Activated CD4-positive, alpha-beta T cell treated with anti-CD3 and anti-CD28 coated beads for 36 hours (primary cell): ENCODE measurements at regions not wholly inside any gene's neighbourhood (a gene's known extent, or its start where the extent isn't known, plus 50 kb on each side); places are given as distances from the start of the nearest gene placed in this dataset.

Experiments used
- ATAC-seq: fragments of 200-7000 bp; cut with Tn5 transposase; one replicate; pipeline ENCODE4 v1.10.0; 2021; ENCODE audit warnings: mild to moderate bottlenecking, moderate library complexity
- CTCF ChIA-PET: fragments of 350-600 bp; sonication (Branson Sonifier 250); formaldehyde crosslinking; loops from one replicate; lab custom pipeline; 2021; ENCODE audit warnings: antibody characterized with exemption; lab: Charles Lee
- POLR2A ChIA-PET: fragments of 350-600 bp; sonication (Branson Sonifier 250); formaldehyde crosslinking; loops from one replicate; lab custom pipeline; 2021; ENCODE audit warnings: antibody characterized with exemption, inconsistent platforms; lab: Charles Lee
- DNase-seq: peaks from one replicate; pipeline ENCODE4 v3.0.0-alpha.2; 2020
- H3K27ac Mint-ChIP-seq: one replicate; pipeline ENCODE4 v1.8.0; 2021; ENCODE audit warnings: mixed read lengths
- H3K27me3 Mint-ChIP-seq: one replicate; pipeline ENCODE4 v1.8.0; 2021; ENCODE audit warnings: mixed read lengths
- H3K36me3 Mint-ChIP-seq: one replicate; pipeline ENCODE4 v1.8.0; 2021; ENCODE audit warnings: low read depth, mixed read lengths
- H3K4me1 Mint-ChIP-seq: one replicate; pipeline ENCODE4 v1.8.0; 2021; ENCODE audit warnings: mixed read lengths
- H3K4me3 Mint-ChIP-seq: one replicate; pipeline ENCODE4 v1.8.0; 2021; ENCODE audit warnings: mild to moderate bottlenecking, moderate library complexity, mixed read lengths
- H3K9me3 Mint-ChIP-seq: one replicate; pipeline ENCODE4 v1.8.0; 2021; ENCODE audit warnings: low read depth, mixed read lengths
- intact Hi-C, 2 experiments: fragments of 100-400 bp; cut with DNase I in 1 of 2; cut with micrococcal nuclease in 1 of 2; formaldehyde crosslinking; loops; one replicate each; pipeline versions ENCODE4 v1.14.2 to v1.15.1; 2022 to 2024; cut with DNase I, micrococcal nuclease

DNA sequence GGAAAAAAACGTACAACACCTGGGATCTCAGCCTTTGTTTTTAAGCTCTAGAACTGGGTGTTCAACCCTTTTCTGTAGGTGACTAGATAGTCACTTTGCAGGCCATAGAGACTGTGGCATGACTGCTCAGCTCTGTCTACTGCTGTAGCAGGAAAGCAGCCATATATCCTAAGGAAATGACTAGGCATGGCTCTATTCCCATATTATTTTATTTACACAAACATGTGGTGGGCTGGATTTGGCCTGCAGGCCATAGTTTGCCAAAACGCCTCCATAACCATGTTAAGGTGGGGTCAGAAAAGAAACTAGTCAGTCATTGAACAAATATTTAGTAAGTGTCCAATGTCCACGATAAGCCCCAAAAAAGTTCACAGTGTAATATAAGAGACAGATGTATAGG, 452.5 kb downstream of the MCTP2 start:
- ChIA-PET CTCF (no interaction called here), POLR2A (no interaction called here)
- no peak for DNase-seq
- H3K36me3 Mint-ChIP-seq: no peaks in the 10 kb centered on the region
- ATAC-seq: no peak
- H3K4me3 Mint-ChIP-seq: no peak overlapping the region
- intact Hi-C loops: no loop called here
- H3K4me1 Mint-ChIP-seq: no peaks in the 10 kb centered on the region
- peaks cover 8% of the 10 kb centered on the region for H3K27me3 Mint-ChIP-seq
- H3K27ac Mint-ChIP-seq: no peak overlapping the region
- H3K9me3 Mint-ChIP-seq: no peaks in the 10 kb centered on the region

GRCh38 chr15:94691169-94691568, 459.8 kb downstream of the MCTP2 start:
- ChIA-PET CTCF (interaction anchor here (0.8 kb wide), 1 partner anchor 164 kb away, joined by 3 read pairs; no protein-coding TSS in a partner anchor), POLR2A (no interaction called here)
- Mint-ChIP-seq H3K4me1 (no peaks in the 10 kb centered on the region), H3K9me3 (no peaks in the 10 kb centered on the region), H3K36me3 (no peaks in the 10 kb centered on the region), H3K27me3 (peaks cover 4% of the 10 kb centered on the region), H3K4me3 (no peak overlapping the region), H3K27ac (no peak overlapping the region)
- no peak for ATAC-seq
- no peak for DNase-seq
- intact Hi-C loops: no loop called here

DNA sequence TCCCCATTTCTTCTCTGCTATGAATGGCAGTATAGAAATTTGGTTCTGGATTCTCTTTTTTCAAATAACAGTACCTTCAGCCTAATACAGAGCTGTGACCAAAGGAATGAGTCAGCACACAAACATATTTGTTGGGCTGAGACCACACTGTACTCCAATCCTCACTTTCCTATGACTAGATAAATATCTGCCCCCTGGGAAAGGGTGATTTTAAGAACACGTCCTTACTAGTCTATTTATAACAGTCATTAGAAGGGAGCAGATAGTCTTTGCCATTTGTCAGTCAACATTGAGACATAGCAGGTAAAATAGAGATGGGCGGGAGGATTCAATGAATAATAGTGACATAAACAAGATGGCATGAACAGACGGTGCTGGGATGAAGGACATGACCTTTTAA, 461.3 kb downstream of the MCTP2 start:
- ATAC-seq (no peak), DNase-seq (no peak)
- ChIA-PET POLR2A (no interaction called here), CTCF (no interaction called here)
- no peaks in the 10 kb centered on the region for H3K36me3 Mint-ChIP-seq
- H3K27ac Mint-ChIP-seq: no peak overlapping the region
- no peak overlapping the region for H3K4me3 Mint-ChIP-seq
- no peaks in the 10 kb centered on the region for H3K9me3 Mint-ChIP-seq
- H3K27me3 Mint-ChIP-seq: peaks cover 4% of the 10 kb centered on the region
- intact Hi-C loops: no loop called here
- no peaks in the 10 kb centered on the region for H3K4me1 Mint-ChIP-seq

DNA sequence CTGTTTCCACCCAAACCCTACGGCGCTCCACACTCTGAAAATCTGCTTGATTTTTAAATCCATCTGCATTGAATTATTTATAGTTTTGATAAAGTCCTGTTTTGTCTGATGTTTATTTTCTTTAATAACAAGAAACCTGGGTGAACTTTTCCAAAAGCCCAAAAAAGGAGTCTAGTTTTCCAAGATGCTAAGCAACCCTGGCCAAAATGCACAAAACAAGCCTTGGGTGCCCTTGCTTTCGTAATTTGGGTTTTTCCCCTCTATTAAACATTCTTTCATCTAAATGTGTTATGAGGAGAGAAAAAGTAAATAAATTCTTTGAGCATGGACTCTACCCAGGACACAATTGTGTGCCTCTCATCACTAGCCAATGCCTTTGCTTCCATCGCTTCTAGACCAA, 468.9 kb downstream of the MCTP2 start:
- DNase-seq (no peak), ATAC-seq (no peak)
- Mint-ChIP-seq H3K27me3 (peaks cover 4% of the 10 kb centered on the region), H3K4me3 (no peak overlapping the region), H3K36me3 (no peaks in the 10 kb centered on the region), H3K4me1 (no peaks in the 10 kb centered on the region), H3K27ac (no peak overlapping the region), H3K9me3 (no peaks in the 10 kb centered on the region)
- ChIA-PET POLR2A (no interaction called here), CTCF (no interaction called here)
- intact Hi-C loops: no loop called here

DNA sequence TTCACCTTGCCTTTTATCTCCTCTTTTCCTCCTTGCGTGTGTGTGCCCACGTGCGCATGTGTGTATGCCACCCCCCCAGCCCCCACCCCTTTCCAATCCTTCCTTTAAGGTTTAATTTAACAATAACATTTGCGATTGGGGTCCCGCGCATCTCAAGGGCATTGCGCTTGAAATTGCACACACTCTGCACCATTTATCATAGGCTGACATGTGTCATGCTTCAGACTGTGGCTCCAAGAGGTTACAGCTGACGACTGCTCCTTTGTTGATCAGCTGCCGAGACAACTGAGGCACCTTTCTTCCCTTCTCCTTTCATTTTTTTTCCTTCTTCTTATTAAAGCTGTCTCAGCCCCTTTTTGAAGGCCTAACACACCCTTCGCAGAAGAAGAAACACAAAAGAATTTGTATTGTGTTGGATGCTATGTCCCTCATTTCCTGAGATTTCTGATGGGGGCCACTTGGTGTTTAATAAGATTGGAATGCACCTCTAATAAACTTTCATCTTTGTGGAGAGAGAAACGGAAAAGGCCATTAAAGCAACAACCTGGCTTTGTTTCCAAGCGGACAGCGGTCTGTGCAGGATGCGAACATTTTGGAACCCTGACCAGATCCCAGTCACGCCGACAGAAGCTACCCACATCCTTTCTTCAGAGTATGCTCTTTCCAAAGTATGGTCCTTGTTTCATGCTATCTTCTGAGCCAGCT, 470.1 kb downstream of the MCTP2 start:
- no peak for DNase-seq
- H3K27me3 Mint-ChIP-seq: peaks cover 4% of the 10 kb centered on the region
- CTCF ChIA-PET: no interaction called here
- ATAC-seq: no peak
- intact Hi-C loops: no loop called here
- no peak overlapping the region for H3K4me3 Mint-ChIP-seq
- no peaks in the 10 kb centered on the region for H3K9me3 Mint-ChIP-seq
- no peaks in the 10 kb centered on the region for H3K4me1 Mint-ChIP-seq
- no peaks in the 10 kb centered on the region for H3K36me3 Mint-ChIP-seq
- POLR2A ChIA-PET: no interaction called here
- H3K27ac Mint-ChIP-seq: no peak overlapping the region

DNA sequence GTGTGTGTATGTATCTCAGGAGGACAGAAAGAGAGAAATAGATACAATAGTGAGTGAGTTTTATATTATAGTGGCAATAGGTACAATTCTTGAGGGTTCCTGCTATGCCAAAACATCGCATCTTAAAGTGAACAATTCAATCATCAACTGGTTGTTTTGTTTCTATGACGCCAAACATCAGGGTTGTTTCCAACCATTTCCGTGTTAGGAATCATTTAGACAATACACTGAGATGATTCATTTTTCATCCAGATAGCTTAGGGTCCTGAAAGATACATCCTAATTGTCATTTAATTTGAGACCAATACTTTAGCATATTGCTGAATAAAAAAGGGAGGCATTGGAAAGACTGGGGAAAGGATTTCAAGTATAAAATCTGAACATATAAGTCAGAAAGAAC, 472.2 kb downstream of the MCTP2 start:
- CTCF ChIA-PET: no interaction called here
- POLR2A ChIA-PET: no interaction called here

GRCh38 chr15:94704421-94704820, 473.1 kb downstream of the MCTP2 start:
- DNase-seq (no peak), ATAC-seq (no peak)
- Mint-ChIP-seq H3K9me3 (no peaks in the 10 kb centered on the region), H3K4me1 (no peaks in the 10 kb centered on the region), H3K27ac (no peak overlapping the region), H3K4me3 (no peak overlapping the region), H3K36me3 (no peaks in the 10 kb centered on the region), H3K27me3 (peaks cover 4% of the 10 kb centered on the region)
- intact Hi-C loops: no loop called here
- ChIA-PET CTCF (no interaction called here), POLR2A (no interaction called here)

More for the DNA sequence above, 472.2 kb downstream of the MCTP2 start:
- DNase-seq (no peak), ATAC-seq (no peak)
- intact Hi-C loops: no loop called here
- Mint-ChIP-seq H3K4me3 (no peak overlapping the region), H3K4me1 (no peaks in the 10 kb centered on the region), H3K27me3 (peaks cover 4% of the 10 kb centered on the region), H3K9me3 (no peaks in the 10 kb centered on the region), H3K27ac (no peak overlapping the region), H3K36me3 (no peaks in the 10 kb centered on the region)

- DNase-seq: no peak
- Mint-ChIP-seq H3K27me3 (peaks cover 4% of the 10 kb centered on the region), H3K4me1 (no peaks in the 10 kb centered on the region), H3K4me3 (no peak overlapping the region), H3K27ac (no peak overlapping the region), H3K9me3 (no peaks in the 10 kb centered on the region), H3K36me3 (no peaks in the 10 kb centered on the region)
- ChIA-PET CTCF (no interaction called here), POLR2A (no interaction called here)
- intact Hi-C loops: no loop called here
- ATAC-seq: no peak
Measured at GRCh38 chr15:94704946-94705345, 473.6 kb downstream of the MCTP2 start.

DNA sequence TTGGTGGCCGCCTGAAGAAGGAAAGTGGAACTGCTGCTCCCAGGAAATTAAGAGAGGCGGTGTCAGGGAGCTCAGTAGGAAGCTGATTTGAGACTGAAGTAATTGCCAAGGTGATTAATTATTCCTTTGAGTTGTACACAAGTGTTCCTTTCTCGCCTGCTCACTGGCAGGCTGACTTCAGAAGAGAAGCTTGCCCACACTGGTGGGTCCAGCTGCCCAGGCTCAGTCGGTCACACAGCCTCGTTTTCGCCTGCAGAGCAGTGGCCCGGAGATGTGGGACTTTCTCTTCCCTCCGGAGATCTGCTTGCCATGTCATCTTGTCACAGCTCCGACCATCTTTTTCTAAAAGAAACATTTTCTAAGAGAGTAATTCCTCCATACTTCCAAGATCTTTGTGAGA, 478.0 kb downstream of the MCTP2 start:
- intact Hi-C loops: no loop called here
- Mint-ChIP-seq H3K9me3 (no peaks in the 10 kb centered on the region), H3K27me3 (peaks cover 2% of the 10 kb centered on the region), H3K4me1 (no peaks in the 10 kb centered on the region), H3K36me3 (no peaks in the 10 kb centered on the region), H3K4me3 (no peak overlapping the region), H3K27ac (no peak overlapping the region)
- ChIA-PET POLR2A (no interaction called here), CTCF (no interaction called here)
- DNase-seq: no peak
- ATAC-seq: no peak

GRCh38 chr15:94722024-94722636, 490.8 kb downstream of the MCTP2 start:
- CTCF ChIA-PET: interaction anchor here (0.7 kb wide), 1 partner anchor 341 kb away, joined by 3 read pairs; no protein-coding TSS in a partner anchor
- Mint-ChIP-seq H3K36me3 (no peaks in the 10 kb centered on the region), H3K27ac (no peak overlapping the region), H3K27me3 (peaks cover 2% of the 10 kb centered on the region), H3K4me1 (no peaks in the 10 kb centered on the region), H3K9me3 (no peaks in the 10 kb centered on the region), H3K4me3 (no peak overlapping the region)
- DNase-seq (no peak), ATAC-seq (no peak)
- POLR2A ChIA-PET: no interaction called here
- intact Hi-C loops: no loop called here

DNA sequence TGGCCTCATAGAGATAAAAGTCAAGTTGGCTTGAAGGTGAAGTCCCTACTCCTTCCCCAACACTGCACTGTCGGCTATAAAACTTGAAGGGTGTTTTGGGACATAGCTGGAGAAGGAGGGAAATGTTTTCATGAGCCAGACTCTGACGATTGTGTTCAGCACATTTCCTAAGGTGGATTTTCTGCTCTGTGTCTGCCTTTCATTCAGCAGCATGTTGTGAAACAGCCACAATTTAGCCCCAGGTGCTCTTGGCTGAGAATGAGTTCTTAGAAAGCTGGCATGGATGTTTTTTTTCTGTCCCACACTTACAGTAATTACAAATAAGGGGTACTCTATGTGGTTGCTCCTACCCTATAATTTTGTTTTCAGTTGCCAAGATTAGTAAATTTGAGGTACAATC, 492.4 kb downstream of the MCTP2 start:
- POLR2A ChIA-PET: no interaction called here
- Mint-ChIP-seq H3K4me1 (no peaks in the 10 kb centered on the region), H3K27ac (no peak overlapping the region), H3K27me3 (peaks cover 2% of the 10 kb centered on the region), H3K9me3 (no peaks in the 10 kb centered on the region), H3K36me3 (no peaks in the 10 kb centered on the region), H3K4me3 (no peak overlapping the region)
- ATAC-seq (no peak), DNase-seq (no peak)
- CTCF ChIA-PET: no interaction called here
- intact Hi-C loops: no loop called here

- no peak for DNase-seq
- Mint-ChIP-seq H3K27ac (no peak overlapping the region), H3K36me3 (no peaks in the 10 kb centered on the region), H3K27me3 (peaks cover 2% of the 10 kb centered on the region), H3K4me3 (no peak overlapping the region), H3K4me1 (no peaks in the 10 kb centered on the region), H3K9me3 (peaks cover 2% of the 10 kb centered on the region)
- POLR2A ChIA-PET: no interaction called here
- CTCF ChIA-PET: no interaction called here
- ATAC-seq: no peak
- intact Hi-C loops: no loop called here
Measured at GRCh38 chr15:94731286-94731685, 499.9 kb downstream of the MCTP2 start.
